ENCODE measurements at regions not wholly inside any gene's neighbourhood (a gene's known extent, or its start where the extent isn't known, plus 50 kb on each side); places are given as distances from the start of the nearest gene placed in this dataset.
"Not testable (repeated sequence)": the region's sequence is repeated elsewhere in the genome, so short reads cannot be mapped to it uniquely, and the experiment has no call there.

GRCh38 chr3:40939741-40940130 lies 259.6 kb upstream of the CTNNB1 start:
- Histone ChIP-seq H3K27ac (peak overlapping the region in 2 of 12 donors; percentile 1 to 2), H3K9me3 (no peaks in the 10 kb centered on the region), H3K36me3 (no peaks in the 10 kb centered on the region), H3K4me1 (peaks cover 0 to 13% (median 1%) of the 10 kb centered on the region in 12 donors), H3K27me3 (no peaks in the 10 kb centered on the region), H3K4me3 (no peak overlapping the region)
- TF ChIP-seq CTCF (IDR thresholded peaks at IDR 0.05) (no peak), POLR2A (IDR thresholded peaks at IDR 0.05) (no peak)
- WGBS, 4 donors, result 47 to 55% (median 53%) methylated on average over 4 of the region's 4 CpGs
- intact Hi-C loops (cut with DNase I), result no loop called here
- DNase-seq, result no peak
- ATAC-seq, result peak in 3 of 4 donors; percentile 30 to 54 (median 36)

- intact Hi-C loops (cut with DNase I), result no loop called here
- Histone ChIP-seq H3K27me3 (no peaks in the 10 kb centered on the region), H3K9me3 (peaks cover 0 to 5% (median 0%) of the 10 kb centered on the region in 12 donors), H3K36me3 (no peaks in the 10 kb centered on the region), H3K27ac (no peak overlapping the region), H3K4me1 (peaks cover 0 to 13% (median 1%) of the 10 kb centered on the region in 12 donors), H3K4me3 (no peak overlapping the region)
- TF ChIP-seq POLR2A (IDR thresholded peaks at IDR 0.05) (no peak), CTCF (IDR thresholded peaks at IDR 0.05) (no peak)
- no peak for DNase-seq
- ATAC-seq, result no peak
- 87 to 96% (median 92%) methylated on average over 2 of the region's 2 CpGs for WGBS, 4 donors
Observed at GRCh38 chr3:40940651-40941050, 258.7 kb upstream of the CTNNB1 start.

GRCh38 chr3:40947022-40947421 lies 252.3 kb upstream of the CTNNB1 start:
- 82 to 93% (median 89%) methylated on average over 3 of the region's 3 CpGs for WGBS, 4 donors
- H3K27ac ChIP-seq; H3K4me3 ChIP-seq; DNase-seq; H3K4me1 ChIP-seq; H3K27me3 ChIP-seq; H3K36me3 ChIP-seq; intact Hi-C loops (cut with DNase I); ATAC-seq: not testable (repeated sequence)
- peaks cover 0 to 16% (median 0%) of the 10 kb centered on the region in 12 donors for H3K9me3 ChIP-seq

- H3K27me3 ChIP-seq; ATAC-seq; H3K27ac ChIP-seq; intact Hi-C loops (cut with DNase I); DNase-seq; H3K4me1 ChIP-seq; H3K4me3 ChIP-seq; H3K36me3 ChIP-seq: not testable (repeated sequence)
- peaks cover 0 to 25% (median 7%) of the 10 kb centered on the region in 12 donors for H3K9me3 ChIP-seq
- 81 to 89% (median 87%) methylated on average over 3 of the region's 3 CpGs for WGBS, 4 donors
Observed at GRCh38 chr3:40949347-40949746, 250.0 kb upstream of the CTNNB1 start.

- no peak for DNase-seq
- Histone ChIP-seq H3K36me3 (no peaks in the 10 kb centered on the region), H3K4me1 (no peaks in the 10 kb centered on the region), H3K4me3 (no peak overlapping the region), H3K27me3 (no peaks in the 10 kb centered on the region), H3K27ac (no peak overlapping the region), H3K9me3 (peaks cover 0 to 16% (median 7%) of the 10 kb centered on the region in 12 donors)
- no peak for TF ChIP-seq POLR2A (IDR thresholded peaks at IDR 0.05)
- no peak for ATAC-seq
- intact Hi-C loops (cut with DNase I), result no loop called here
Observed at GRCh38 chr3:40951636-40952035, 247.7 kb upstream of the CTNNB1 start.

GRCh38 chr3:40961104-40961857 lies 238.0 kb upstream of the CTNNB1 start:
- DNase-seq (no peak), ATAC-seq (no peak)
- 72 to 77% (median 75%) methylated on average over 5 of the region's 5 CpGs for WGBS, 4 donors
- Histone ChIP-seq H3K27ac (no peak overlapping the region), H3K9me3 (peaks cover 0 to 29% (median 0%) of the 10 kb centered on the region in 12 donors), H3K4me3 (no peak overlapping the region), H3K27me3 (no peaks in the 10 kb centered on the region), H3K36me3 (no peaks in the 10 kb centered on the region), H3K4me1 (no peaks in the 10 kb centered on the region)
- TF ChIP-seq CTCF (IDR thresholded peaks at IDR 0.05) (no peak), POLR2A (IDR thresholded peaks at IDR 0.05) (no peak)
- intact Hi-C loops (cut with DNase I), result no loop called here

Data from heart left ventricle (tissue), 16 donors.